ENCODE measurements at regions not wholly inside any gene's neighbourhood (a gene's known extent, or its start where the extent isn't known, plus 50 kb on each side); places are given as distances from the start of the nearest gene placed in this dataset.

DNA sequence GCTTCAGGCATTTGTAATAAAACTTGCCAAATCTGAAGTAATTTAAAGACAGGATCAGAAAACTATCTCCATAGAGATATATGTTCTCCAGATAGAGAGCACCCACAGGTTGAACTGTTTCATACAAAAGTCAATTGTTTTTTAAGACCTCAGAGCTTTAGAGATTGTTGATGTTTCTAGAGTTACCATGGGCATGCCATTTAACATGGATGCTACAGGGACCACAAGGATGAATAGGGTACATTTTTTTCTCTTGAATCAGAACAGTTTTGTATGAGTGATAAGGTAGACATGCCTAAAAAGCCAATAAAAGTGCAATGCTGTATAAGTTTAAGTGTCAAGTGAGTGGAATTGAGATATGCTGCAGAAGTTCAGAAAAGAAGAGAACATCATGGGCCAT lies 511.0 kb upstream of the CAMK1G start:
- Histone ChIP-seq H3K79me2 (ENCODE audit: insufficient read depth, low read length) (no peaks in the 10 kb centered on the region), H3K4me1 (ENCODE audit: insufficient read depth, low read length, poor library complexity, severe bottlenecking) (no peaks in the 10 kb centered on the region), H2AFZ (ENCODE audit: low read length) (no peak overlapping the region), H3K9me2 (replicated peaks; ENCODE audit: low read depth, low read length) (no peaks in the 10 kb centered on the region), H3K9ac (ENCODE audit: low read depth, low read length, poor library complexity, severe bottlenecking) (no peak overlapping the region), H4K20me1 (ENCODE audit: insufficient read depth, low read length, poor library complexity, severe bottlenecking) (no peaks in the 10 kb centered on the region), H3F3A (ENCODE audit: low read depth) (no peaks in the 10 kb centered on the region), H3K36me3 (ENCODE audit: insufficient read depth, low read length) (no peaks in the 10 kb centered on the region), H3K4me3 (ENCODE audit: low read length, poor library complexity, severe bottlenecking) (no peak overlapping the region), H3K4me2 (ENCODE audit: low read depth, low read length, poor library complexity, severe bottlenecking) (no peak overlapping the region), H3K27me3 (ENCODE audit: insufficient read depth, low read length, poor library complexity, severe bottlenecking) (no peaks in the 10 kb centered on the region), H3K9me3 (ENCODE audit: insufficient read depth, low read depth, low read length) (no peaks in the 10 kb centered on the region)
- TF ChIP-seq, protein P1, sequence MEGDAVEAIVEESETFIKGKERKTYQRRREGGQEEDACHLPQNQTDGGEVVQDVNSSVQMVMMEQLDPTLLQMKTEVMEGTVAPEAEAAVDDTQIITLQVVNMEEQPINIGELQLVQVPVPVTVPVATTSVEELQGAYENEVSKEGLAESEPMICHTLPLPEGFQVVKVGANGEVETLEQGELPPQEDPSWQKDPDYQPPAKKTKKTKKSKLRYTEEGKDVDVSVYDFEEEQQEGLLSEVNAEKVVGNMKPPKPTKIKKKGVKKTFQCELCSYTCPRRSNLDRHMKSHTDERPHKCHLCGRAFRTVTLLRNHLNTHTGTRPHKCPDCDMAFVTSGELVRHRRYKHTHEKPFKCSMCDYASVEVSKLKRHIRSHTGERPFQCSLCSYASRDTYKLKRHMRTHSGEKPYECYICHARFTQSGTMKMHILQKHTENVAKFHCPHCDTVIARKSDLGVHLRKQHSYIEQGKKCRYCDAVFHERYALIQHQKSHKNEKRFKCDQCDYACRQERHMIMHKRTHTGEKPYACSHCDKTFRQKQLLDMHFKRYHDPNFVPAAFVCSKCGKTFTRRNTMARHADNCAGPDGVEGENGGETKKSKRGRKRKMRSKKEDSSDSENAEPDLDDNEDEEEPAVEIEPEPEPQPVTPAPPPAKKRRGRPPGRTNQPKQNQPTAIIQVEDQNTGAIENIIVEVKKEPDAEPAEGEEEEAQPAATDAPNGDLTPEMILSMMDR (conservative IDR thresholded peaks at IDR 0.05; ENCODE audit: low read length), result no peak
- no peak for TF ChIP-seq EZH2phosphoT487 (IDR thresholded peaks at IDR 0.05; ENCODE audit: borderline replicate concordance)

DNA sequence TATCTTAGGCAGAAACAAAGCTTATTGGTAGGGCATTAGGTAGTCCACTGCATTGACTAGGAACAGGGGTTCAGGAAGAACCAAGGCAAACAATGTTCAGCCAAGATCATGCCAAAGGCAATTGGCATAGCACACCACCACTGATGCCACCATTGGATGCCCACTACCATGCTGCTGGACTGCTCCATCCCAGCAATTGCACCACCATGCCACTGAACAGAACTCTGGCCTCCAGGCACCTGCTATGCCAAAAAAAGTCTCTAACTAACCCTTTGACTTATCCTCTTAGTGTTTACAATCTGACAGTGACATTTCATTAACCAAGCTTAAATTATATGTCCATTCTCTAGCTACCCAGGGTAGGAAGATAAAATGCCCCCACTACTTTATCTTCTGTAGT lies 509.6 kb upstream of the CAMK1G start:
- H3K79me2 ChIP-seq (ENCODE audit: insufficient read depth, low read length), result no peaks in the 10 kb centered on the region
- no peaks in the 10 kb centered on the region for H3K9me3 ChIP-seq (ENCODE audit: insufficient read depth, low read depth, low read length)
- no peaks in the 10 kb centered on the region for H3F3A ChIP-seq (ENCODE audit: low read depth)
- H3K4me1 ChIP-seq (ENCODE audit: insufficient read depth, low read length, poor library complexity, severe bottlenecking), result no peaks in the 10 kb centered on the region
- H3K36me3 ChIP-seq (ENCODE audit: insufficient read depth, low read length), result no peaks in the 10 kb centered on the region
- H3K9ac ChIP-seq (ENCODE audit: low read depth, low read length, poor library complexity, severe bottlenecking), result no peak overlapping the region
- no peaks in the 10 kb centered on the region for H3K9me2 ChIP-seq (replicated peaks; ENCODE audit: low read depth, low read length)
- H3K4me3 ChIP-seq (ENCODE audit: low read length, poor library complexity, severe bottlenecking), result no peak overlapping the region
- no peak for TF ChIP-seq EZH2phosphoT487 (IDR thresholded peaks at IDR 0.05; ENCODE audit: borderline replicate concordance)
- TF ChIP-seq, protein P1 (conservative IDR thresholded peaks at IDR 0.05; ENCODE audit: low read length), result no peak
- no peak overlapping the region for H3K4me2 ChIP-seq (ENCODE audit: low read depth, low read length, poor library complexity, severe bottlenecking)
- no peaks in the 10 kb centered on the region for H4K20me1 ChIP-seq (ENCODE audit: insufficient read depth, low read length, poor library complexity, severe bottlenecking)
- H2AFZ ChIP-seq (ENCODE audit: low read length), result no peak overlapping the region
- H3K27me3 ChIP-seq (ENCODE audit: insufficient read depth, low read length, poor library complexity, severe bottlenecking), result no peaks in the 10 kb centered on the region

DNA sequence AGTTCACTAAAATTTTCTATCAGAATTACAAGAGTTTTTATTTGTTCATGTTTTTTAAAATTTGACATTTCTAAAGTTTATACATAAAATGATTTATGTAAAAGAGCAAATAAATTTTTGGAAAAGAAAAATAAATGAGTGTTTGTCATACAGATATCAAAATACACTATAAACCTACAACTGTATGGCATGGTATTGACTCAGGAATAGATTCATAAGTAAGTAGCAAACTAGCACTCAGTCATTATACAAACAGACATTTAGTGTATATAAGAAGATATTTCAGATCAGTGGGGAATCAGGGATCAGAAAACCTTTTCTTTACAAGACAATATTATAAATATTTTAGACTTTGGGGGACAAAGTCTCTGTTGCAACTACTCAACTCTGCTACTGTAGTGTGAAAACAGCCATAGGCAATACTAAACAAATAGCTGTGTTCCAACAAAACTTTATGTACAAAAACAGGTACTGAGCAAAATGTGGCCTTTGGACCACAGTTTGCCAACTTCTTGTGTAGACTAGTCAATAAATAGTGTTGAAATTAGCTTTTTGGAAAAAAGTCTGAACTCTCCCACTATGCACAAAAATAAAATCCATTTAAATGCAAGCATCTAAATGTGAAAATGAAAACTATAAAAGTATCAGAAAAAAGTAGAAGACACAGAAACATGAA lies 508.8 kb upstream of the CAMK1G start:
- Histone ChIP-seq H3K36me3 (ENCODE audit: insufficient read depth, low read length) (no peaks in the 10 kb centered on the region), H2AFZ (ENCODE audit: low read length) (no peak overlapping the region), H3K4me3 (ENCODE audit: low read length, poor library complexity, severe bottlenecking) (no peak overlapping the region), H3K9me2 (replicated peaks; ENCODE audit: low read depth, low read length) (no peaks in the 10 kb centered on the region), H3K79me2 (ENCODE audit: insufficient read depth, low read length) (no peaks in the 10 kb centered on the region), H3F3A (ENCODE audit: low read depth) (no peaks in the 10 kb centered on the region), H3K9ac (ENCODE audit: low read depth, low read length, poor library complexity, severe bottlenecking) (no peak overlapping the region), H3K4me1 (ENCODE audit: insufficient read depth, low read length, poor library complexity, severe bottlenecking) (no peaks in the 10 kb centered on the region), H3K27me3 (ENCODE audit: insufficient read depth, low read length, poor library complexity, severe bottlenecking) (no peaks in the 10 kb centered on the region), H4K20me1 (ENCODE audit: insufficient read depth, low read length, poor library complexity, severe bottlenecking) (no peaks in the 10 kb centered on the region), H3K4me2 (ENCODE audit: low read depth, low read length, poor library complexity, severe bottlenecking) (no peak overlapping the region), H3K9me3 (ENCODE audit: insufficient read depth, low read depth, low read length) (no peaks in the 10 kb centered on the region)
- no peak for TF ChIP-seq EZH2phosphoT487 (IDR thresholded peaks at IDR 0.05; ENCODE audit: borderline replicate concordance)
- TF ChIP-seq, protein P1 (conservative IDR thresholded peaks at IDR 0.05; ENCODE audit: low read length), result no peak

Measured in Loucy (cell line).